ENCODE measurements at regions not wholly inside any gene's neighbourhood (a gene's known extent, or its start where the extent isn't known, plus 50 kb on each side); places are given as distances from the start of the nearest gene placed in this dataset.
A peak's percentile ranks its signal among the peaks of the same experiment; 100 is the strongest.

DNA sequence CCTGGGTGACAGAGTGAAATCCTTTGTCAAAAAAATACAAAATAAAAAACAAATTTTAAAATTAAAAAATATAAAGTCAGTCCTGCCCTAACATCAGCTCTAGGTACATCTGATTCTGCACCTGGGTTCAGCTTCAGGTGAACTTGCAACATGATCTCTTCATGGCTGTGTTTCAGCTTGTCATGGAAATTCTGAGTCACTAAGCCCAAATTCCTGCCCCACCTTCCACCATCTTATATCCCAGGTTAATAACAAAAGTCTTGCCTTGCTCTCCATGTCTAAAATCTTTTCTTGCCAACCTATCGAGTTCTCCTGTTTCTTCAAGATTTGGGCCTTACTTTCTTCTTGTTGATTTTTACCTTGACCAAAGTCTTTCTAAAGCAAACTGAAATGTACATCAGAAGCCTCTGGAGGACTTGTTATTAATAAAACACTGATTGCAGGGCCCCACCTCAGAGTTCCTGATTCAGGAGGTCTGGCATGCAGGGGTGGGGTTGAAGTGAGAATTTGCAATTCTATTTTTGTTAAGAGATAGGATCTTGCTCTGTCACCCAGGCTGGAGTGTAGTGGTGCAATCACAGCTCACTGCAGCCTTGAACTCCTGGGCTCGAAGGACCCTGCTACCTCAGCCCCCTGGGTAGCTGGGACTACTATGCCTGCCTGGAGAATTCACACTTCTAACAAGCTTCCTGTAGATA, 125.8 kb upstream of the VCX3A start:
- Histone ChIP-seq H3K4me3 (ENCODE audit: low read depth, low read length) (no peak overlapping the region), H3K9me3 (ENCODE audit: severe bottlenecking) (no peaks in the 10 kb centered on the region), H3K36me3 (no peaks in the 10 kb centered on the region), H3K27ac (no peak overlapping the region), H3K27me3 (ENCODE audit: insufficient read depth, low read depth, severe bottlenecking) (no peaks in the 10 kb centered on the region)
- TF ChIP-seq, protein P1, sequence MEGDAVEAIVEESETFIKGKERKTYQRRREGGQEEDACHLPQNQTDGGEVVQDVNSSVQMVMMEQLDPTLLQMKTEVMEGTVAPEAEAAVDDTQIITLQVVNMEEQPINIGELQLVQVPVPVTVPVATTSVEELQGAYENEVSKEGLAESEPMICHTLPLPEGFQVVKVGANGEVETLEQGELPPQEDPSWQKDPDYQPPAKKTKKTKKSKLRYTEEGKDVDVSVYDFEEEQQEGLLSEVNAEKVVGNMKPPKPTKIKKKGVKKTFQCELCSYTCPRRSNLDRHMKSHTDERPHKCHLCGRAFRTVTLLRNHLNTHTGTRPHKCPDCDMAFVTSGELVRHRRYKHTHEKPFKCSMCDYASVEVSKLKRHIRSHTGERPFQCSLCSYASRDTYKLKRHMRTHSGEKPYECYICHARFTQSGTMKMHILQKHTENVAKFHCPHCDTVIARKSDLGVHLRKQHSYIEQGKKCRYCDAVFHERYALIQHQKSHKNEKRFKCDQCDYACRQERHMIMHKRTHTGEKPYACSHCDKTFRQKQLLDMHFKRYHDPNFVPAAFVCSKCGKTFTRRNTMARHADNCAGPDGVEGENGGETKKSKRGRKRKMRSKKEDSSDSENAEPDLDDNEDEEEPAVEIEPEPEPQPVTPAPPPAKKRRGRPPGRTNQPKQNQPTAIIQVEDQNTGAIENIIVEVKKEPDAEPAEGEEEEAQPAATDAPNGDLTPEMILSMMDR (IDR thresholded peaks at IDR 0.05; ENCODE audit: low read depth, low read length), result no peak
- no peak for DNase-seq

DNA sequence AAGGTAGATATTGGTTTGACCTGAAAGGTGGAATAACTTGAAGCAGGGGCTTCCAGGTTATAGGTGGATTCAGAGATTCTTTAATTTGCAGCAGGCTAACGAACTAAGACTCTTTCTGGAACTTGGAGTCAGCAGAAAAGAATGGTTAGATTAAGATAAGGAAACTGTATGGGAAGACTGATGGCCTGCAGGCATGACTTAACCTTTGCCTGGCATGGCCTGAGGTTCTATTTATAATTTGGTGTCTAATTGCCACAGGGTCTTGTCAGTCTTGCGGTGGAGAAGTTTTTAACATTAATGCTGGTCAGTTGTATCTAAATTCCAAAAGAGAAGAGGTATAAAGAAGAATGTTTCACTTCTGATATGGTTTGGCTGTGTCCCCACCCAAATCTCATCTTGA, 110.3 kb upstream of the VCX3A start:
- no peak overlapping the region for H3K27ac ChIP-seq
- DNase-seq, result no peak
- H3K36me3 ChIP-seq, result no peaks in the 10 kb centered on the region
- H3K4me3 ChIP-seq (ENCODE audit: low read depth, low read length), result no peak overlapping the region
- TF ChIP-seq, protein P1 (IDR thresholded peaks at IDR 0.05; ENCODE audit: low read depth, low read length), result no peak
- H3K27me3 ChIP-seq (ENCODE audit: insufficient read depth, low read depth, severe bottlenecking), result no peaks in the 10 kb centered on the region
- H3K9me3 ChIP-seq (ENCODE audit: severe bottlenecking), result no peaks in the 10 kb centered on the region

DNA sequence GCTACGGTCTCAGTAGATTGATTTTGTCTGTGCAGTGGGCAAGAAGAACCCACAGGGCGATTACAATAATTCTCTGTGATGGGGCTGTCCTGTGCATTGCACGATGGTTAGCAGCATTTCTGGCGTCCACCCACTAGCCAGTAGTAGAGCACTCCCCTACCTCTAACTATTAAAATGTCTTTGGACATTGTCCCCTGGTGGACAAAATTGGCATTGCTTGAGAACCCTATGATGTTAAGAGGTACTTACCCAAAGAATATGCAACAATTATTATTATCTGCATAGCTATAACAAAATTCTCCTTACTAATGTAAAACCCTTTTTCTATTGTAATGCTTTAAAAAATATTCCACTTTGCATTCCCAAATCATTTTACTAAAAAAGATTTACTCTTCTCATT, 109.5 kb upstream of the VCX3A start:
- DNase-seq, result peak; percentile 18
- Histone ChIP-seq H3K4me3 (ENCODE audit: low read depth, low read length) (no peak overlapping the region), H3K27ac (no peak overlapping the region), H3K9me3 (ENCODE audit: severe bottlenecking) (no peaks in the 10 kb centered on the region), H3K36me3 (no peaks in the 10 kb centered on the region), H3K27me3 (ENCODE audit: insufficient read depth, low read depth, severe bottlenecking) (no peaks in the 10 kb centered on the region)
- TF ChIP-seq, protein P1 (IDR thresholded peaks at IDR 0.05; ENCODE audit: low read depth, low read length), result peak; percentile 42

DNA sequence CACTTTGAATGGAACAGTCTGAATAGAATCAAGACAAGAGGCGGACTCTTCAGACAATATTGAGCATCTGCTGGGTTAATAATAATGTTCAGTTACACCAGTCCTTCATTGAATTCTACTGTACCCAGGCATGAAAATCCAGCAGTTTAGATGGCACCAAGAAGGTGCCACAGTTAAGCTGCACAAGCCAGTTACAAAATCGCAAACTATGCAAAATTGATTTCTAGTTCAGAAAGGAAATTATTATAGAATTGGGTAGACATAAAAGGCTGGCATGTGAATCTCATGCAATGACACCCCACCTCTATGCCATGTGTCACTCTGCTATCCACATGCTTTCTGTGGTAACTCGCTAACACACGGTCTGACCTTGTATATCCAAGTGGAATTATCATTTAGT, 105.8 kb upstream of the VCX3A start:
- H3K27me3 ChIP-seq (ENCODE audit: insufficient read depth, low read depth, severe bottlenecking), result no peaks in the 10 kb centered on the region
- H3K4me3 ChIP-seq (ENCODE audit: low read depth, low read length), result no peak overlapping the region
- H3K9me3 ChIP-seq (ENCODE audit: severe bottlenecking), result no peaks in the 10 kb centered on the region
- H3K36me3 ChIP-seq, result no peaks in the 10 kb centered on the region
- TF ChIP-seq, protein P1 (IDR thresholded peaks at IDR 0.05; ENCODE audit: low read depth, low read length), result no peak
- no peak for DNase-seq
- H3K27ac ChIP-seq, result no peak overlapping the region

DNA sequence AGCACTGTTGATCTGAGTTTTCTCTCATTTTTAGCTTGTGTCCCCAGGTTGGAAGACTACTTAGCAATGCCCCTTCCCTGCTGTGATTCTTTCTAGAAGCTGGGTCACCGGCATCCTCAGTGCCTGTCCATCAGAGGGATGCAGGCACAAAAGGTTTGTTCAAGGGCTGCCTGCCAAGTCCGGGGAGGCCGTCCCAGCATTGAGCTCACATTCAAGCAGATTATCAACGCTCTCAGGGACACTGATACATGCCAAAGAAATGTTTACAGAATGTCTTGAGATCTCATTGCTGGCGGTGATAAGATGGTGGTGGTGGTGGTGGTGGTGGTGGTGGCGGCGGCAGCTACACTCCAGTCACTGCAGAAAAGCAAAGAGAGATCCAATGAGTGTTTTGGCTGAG, 79.6 kb upstream of the VCX3A start:
- H3K27ac ChIP-seq, result no peak overlapping the region
- H3K27me3 ChIP-seq (ENCODE audit: insufficient read depth, low read depth, severe bottlenecking), result no peaks in the 10 kb centered on the region
- TF ChIP-seq, protein P1 (IDR thresholded peaks at IDR 0.05; ENCODE audit: low read depth, low read length), result no peak
- no peak for DNase-seq
- H3K4me3 ChIP-seq (ENCODE audit: low read depth, low read length), result no peak overlapping the region
- H3K36me3 ChIP-seq, result no peaks in the 10 kb centered on the region
- H3K9me3 ChIP-seq (ENCODE audit: severe bottlenecking), result peaks cover 5% of the 10 kb centered on the region
